GM18870 (cell line): ENCODE measurements at regions not wholly inside any gene's neighbourhood (a gene's known extent, or its start where the extent isn't known, plus 50 kb on each side); places are given as distances from the start of the nearest gene placed in this dataset.

Experiments
- ATAC-seq: cut with Tn5 transposase; IDR thresholded peaks from one replicate; pipeline ENCODE4 v1.9.1; 2021; ENCODE audit warnings: moderate library complexity; ENCODE audit not compliant: unreplicated experiment

- ATAC-seq: no peak
These were observed 142.7 kb upstream of the SLC35B3 start for GRCh38 chr6:8578006-8578405.

- ATAC-seq: no peak
These were observed 139.6 kb upstream of the SLC35B3 start for GRCh38 chr6:8574749-8575468.

GRCh38 chr6:8574311-8574710 lies 139.0 kb upstream of the SLC35B3 start:
- ATAC-seq: no peak

- ATAC-seq: no peak
These were observed 135.0 kb upstream of the SLC35B3 start for GRCh38 chr6:8570256-8570920.

- no peak for ATAC-seq
These were observed 126.8 kb upstream of the SLC35B3 start for GRCh38 chr6:8562125-8562524.

- no peak for ATAC-seq
These were observed 123.6 kb upstream of the SLC35B3 start for GRCh38 chr6:8558953-8559352.

GRCh38 chr6:8557014-8557748 lies 121.8 kb upstream of the SLC35B3 start:
- ATAC-seq: no peak

GRCh38 chr6:8556370-8557013 lies 121.1 kb upstream of the SLC35B3 start:
- ATAC-seq: no peak

- no peak for ATAC-seq
These were observed 116.6 kb upstream of the SLC35B3 start for GRCh38 chr6:8551993-8552392.

GRCh38 chr6:8551386-8551785 lies 116.0 kb upstream of the SLC35B3 start:
- no peak for ATAC-seq

- no peak for ATAC-seq
These were observed 113.9 kb upstream of the SLC35B3 start for GRCh38 chr6:8549074-8549790.

- ATAC-seq: no peak
These were observed 111.2 kb upstream of the SLC35B3 start for GRCh38 chr6:8546496-8546895.

- no peak for ATAC-seq
These were observed 110.0 kb upstream of the SLC35B3 start for GRCh38 chr6:8545336-8545735.

GRCh38 chr6:8543714-8544113 lies 108.4 kb upstream of the SLC35B3 start:
- ATAC-seq: no peak

- no peak for ATAC-seq
These were observed 104.1 kb upstream of the SLC35B3 start for GRCh38 chr6:8539453-8539852.

- ATAC-seq: no peak
These were observed 100.8 kb upstream of the SLC35B3 start for GRCh38 chr6:8536122-8536521.

GRCh38 chr6:8535519-8535918 lies 100.2 kb upstream of the SLC35B3 start:
- ATAC-seq: no peak

- no peak for ATAC-seq
These were observed 95.6 kb upstream of the SLC35B3 start for GRCh38 chr6:8530785-8531435.

- no peak for ATAC-seq
These were observed 93.9 kb upstream of the SLC35B3 start for GRCh38 chr6:8529250-8529649.

GRCh38 chr6:8527818-8528217 lies 92.5 kb upstream of the SLC35B3 start:
- no peak for ATAC-seq
